Ovary (tissue), 7 donors: ENCODE measurements at regions not wholly inside any gene's neighbourhood (a gene's known extent, or its start where the extent isn't known, plus 50 kb on each side); places are given as distances from the start of the nearest gene placed in this dataset.

Source experiments
- DNase-seq, 5 donors: peaks; one replicate each; pipeline ENCODE4 v3.0.0-alpha.2; 2019 to 2020
- H3K27ac ChIP-seq, 2 donors: fragments of 200-600 bp; one replicate each; pipeline versions ENCODE4 v1.5.1 to v1.8.0; 2019 to 2022
- H3K27me3 ChIP-seq: fragments of 200-600 bp; one replicate; pipeline ENCODE4 v1.8.0; 2022
- H3K36me3 ChIP-seq: fragments of 200-600 bp; sonication (generic); one replicate; pipeline ENCODE4 v1.5.1; 2019
- H3K4me1 ChIP-seq: one replicate; pipeline ENCODE4 v1.8.1; 2013; ENCODE audit warnings: mild to moderate bottlenecking, moderate library complexity; ENCODE audit not compliant: insufficient read depth
- H3K4me3 ChIP-seq: fragments of 200-600 bp; sonication (generic); one replicate; pipeline ENCODE4 v1.5.1; 2017
- H3K9me3 ChIP-seq, 2 donors: fragments of 200-600 bp in 1 of 2; sonication (generic) in 1 of 2; one replicate each; pipeline versions ENCODE4 v1.5.1 to v1.8.1; 2013 to 2019; ENCODE audit warnings: mild to moderate bottlenecking in 1 of 2, moderate library complexity in 1 of 2
- EP300 ChIP-seq: sonication (generic); formaldehyde crosslinking; IDR thresholded peaks from one replicate; pipeline ENCODE4 v1.6.1; 2017; ENCODE audit warnings: antibody characterized with exemption
- POLR2A ChIP-seq: fragments of 450-650 bp; IDR thresholded peaks from one replicate; pipeline ENCODE4 v1.6.1; 2017; ENCODE audit warnings: antibody characterized with exemption, mild to moderate bottlenecking, moderate library complexity
- WGBS, 3 donors: extraction: QIAGEN DNeasy Blood & Tissue Kit in 1 of 3; methylation state at CpG; one replicate each; pipeline versions ENCODE4 v1.1.5 to v1.1.7; 2013 to 2017; 5-methylcytosine and 5-hydroxymethylcytosine counted together
- intact Hi-C, 4 donors: fragments of 100-400 bp; cut with DNase I; formaldehyde crosslinking; loops; one replicate each; pipeline versions ENCODE4 v1.11.0 to v1.15.1; 2022 to 2023
- TF ChIP-seq, protein P1 (sequence below), 3 donors: fragments of 450-650 bp in 2 of 3; fragments of 200-600 bp in 1 of 3; IDR thresholded peaks; one replicate each; pipeline versions ENCODE4 v1.5.1 to v1.8.0; 2016 to 2022; ENCODE audit warnings: antibody characterized with exemption in 3 of 3, mild to moderate bottlenecking in 1 of 3
- donor health status: DM: no; HTN: no; CAD: no; lungs with moderate emphysema.
- donor health status: DM: no; HTN: no; CAD: no.
- donor health status: Bipolar disorder and iron deficiency.
- donor health status: DM: no; HTN: no; CAD: no.
- donor health status: DM: yes; HTN: yes; CAD: no.

DNA sequence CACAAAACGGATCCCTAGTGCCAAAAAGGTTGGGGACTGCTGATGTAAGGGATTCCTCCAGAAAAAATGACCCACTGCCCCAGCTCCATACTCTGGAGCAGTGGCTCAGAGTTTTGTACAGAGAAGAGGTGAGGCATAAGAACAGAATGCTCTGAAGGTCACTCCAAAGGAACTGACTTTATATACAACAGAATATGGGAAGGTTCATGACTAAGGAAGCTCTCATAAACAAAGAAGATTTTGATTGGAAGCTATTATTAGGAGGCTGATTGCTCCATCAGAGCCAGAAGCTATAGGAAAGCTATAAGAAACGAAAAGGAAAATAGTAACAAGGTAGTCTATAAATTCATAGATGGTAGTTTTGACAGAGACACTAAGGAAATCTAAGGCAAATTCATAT lies 203.1 kb downstream of the SLC7A11 start:
- no peak for DNase-seq
- Histone ChIP-seq H3K4me3 (no peak overlapping the region), H3K27ac (no peak overlapping the region), H3K9me3 (no peaks in the 10 kb centered on the region), H3K36me3 (no peaks in the 10 kb centered on the region), H3K4me1 (no peaks in the 10 kb centered on the region), H3K27me3 (no peaks in the 10 kb centered on the region)
- TF ChIP-seq POLR2A (no peak), EP300 (no peak)
- TF ChIP-seq, protein P1, sequence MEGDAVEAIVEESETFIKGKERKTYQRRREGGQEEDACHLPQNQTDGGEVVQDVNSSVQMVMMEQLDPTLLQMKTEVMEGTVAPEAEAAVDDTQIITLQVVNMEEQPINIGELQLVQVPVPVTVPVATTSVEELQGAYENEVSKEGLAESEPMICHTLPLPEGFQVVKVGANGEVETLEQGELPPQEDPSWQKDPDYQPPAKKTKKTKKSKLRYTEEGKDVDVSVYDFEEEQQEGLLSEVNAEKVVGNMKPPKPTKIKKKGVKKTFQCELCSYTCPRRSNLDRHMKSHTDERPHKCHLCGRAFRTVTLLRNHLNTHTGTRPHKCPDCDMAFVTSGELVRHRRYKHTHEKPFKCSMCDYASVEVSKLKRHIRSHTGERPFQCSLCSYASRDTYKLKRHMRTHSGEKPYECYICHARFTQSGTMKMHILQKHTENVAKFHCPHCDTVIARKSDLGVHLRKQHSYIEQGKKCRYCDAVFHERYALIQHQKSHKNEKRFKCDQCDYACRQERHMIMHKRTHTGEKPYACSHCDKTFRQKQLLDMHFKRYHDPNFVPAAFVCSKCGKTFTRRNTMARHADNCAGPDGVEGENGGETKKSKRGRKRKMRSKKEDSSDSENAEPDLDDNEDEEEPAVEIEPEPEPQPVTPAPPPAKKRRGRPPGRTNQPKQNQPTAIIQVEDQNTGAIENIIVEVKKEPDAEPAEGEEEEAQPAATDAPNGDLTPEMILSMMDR (IDR thresholded peaks at IDR 0.05): no peak
- 79 to 88% (median 79%) methylated on average over 2 of the region's 2 CpGs for WGBS, 3 donors
- intact Hi-C loops: loop anchor here in 1 of 4 donors (10.0 kb wide), 1 partner anchor 646 kb away; no protein-coding TSS in a partner anchor

DNA sequence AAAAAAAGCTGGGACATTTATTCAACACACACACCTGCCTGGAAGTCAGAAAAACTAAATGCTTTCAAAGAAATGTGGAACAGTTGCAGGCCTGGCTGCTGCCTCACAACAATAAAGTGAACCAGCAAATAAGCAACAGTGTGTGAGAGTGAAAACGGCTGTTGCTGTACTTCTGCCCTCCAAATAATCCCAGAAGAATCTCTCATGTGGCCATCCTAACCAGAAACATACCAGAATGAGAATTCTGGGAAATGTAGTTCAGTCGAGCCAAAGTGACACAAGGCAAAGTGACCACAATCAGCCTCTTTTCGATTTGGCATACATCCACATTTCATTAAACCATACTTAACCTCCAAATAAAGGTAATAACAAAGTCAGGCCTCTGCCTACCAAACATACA lies 204.5 kb downstream of the SLC7A11 start:
- WGBS, 3 donors: 41 to 47% (median 42%) methylated on average over 3 of the region's 3 CpGs
- no peak for DNase-seq
- Histone ChIP-seq H3K4me3 (no peak overlapping the region), H3K4me1 (no peaks in the 10 kb centered on the region), H3K9me3 (no peaks in the 10 kb centered on the region), H3K36me3 (no peaks in the 10 kb centered on the region), H3K27me3 (no peaks in the 10 kb centered on the region), H3K27ac (no peak overlapping the region)
- TF ChIP-seq, protein P1 (IDR thresholded peaks at IDR 0.05): no peak
- TF ChIP-seq POLR2A: no peak
- no peak for TF ChIP-seq EP300
- intact Hi-C loops: loop anchor here in 1 of 4 donors (10.0 kb wide), 1 partner anchor 647 kb away; no protein-coding TSS in a partner anchor

DNA sequence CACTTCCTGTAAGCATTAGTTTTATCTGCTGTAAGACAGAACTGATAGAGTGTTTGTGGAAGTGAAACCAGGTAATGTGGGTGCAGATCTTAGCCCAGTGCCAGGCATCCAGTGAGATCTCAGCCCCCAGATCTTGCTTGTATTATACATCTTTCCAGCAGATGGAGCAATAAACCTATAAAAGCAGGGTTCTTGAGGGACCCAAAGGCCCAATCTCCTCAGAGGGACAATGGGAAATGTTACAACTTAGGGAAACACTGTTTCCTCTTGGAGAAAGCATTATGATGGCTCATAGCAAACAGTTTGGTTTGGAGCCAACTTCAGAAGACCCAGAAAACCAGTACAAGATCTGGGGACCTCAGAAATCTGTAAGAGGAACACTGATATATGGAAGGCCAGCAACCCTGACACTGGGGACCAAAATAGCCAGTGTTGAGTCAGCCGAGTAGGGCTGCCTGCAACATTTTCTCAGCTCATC lies 206.3 kb downstream of the SLC7A11 start:
- Histone ChIP-seq H3K36me3 (no peaks in the 10 kb centered on the region), H3K4me3 (no peak overlapping the region), H3K27ac (no peak overlapping the region), H3K27me3 (no peaks in the 10 kb centered on the region), H3K9me3 (no peaks in the 10 kb centered on the region), H3K4me1 (no peaks in the 10 kb centered on the region)
- intact Hi-C loops: loop anchor here in 1 of 4 donors (10.0 kb wide), 1 partner anchor 649 kb away; no protein-coding TSS in a partner anchor
- no peak for TF ChIP-seq POLR2A
- TF ChIP-seq, protein P1 (IDR thresholded peaks at IDR 0.05): peak in 1 of 3 donors; percentile 48
- DNase-seq: no peak
- WGBS, 3 donors: 42 to 57% (median 46%) methylated on average over 1 of the region's 1 CpG

DNA sequence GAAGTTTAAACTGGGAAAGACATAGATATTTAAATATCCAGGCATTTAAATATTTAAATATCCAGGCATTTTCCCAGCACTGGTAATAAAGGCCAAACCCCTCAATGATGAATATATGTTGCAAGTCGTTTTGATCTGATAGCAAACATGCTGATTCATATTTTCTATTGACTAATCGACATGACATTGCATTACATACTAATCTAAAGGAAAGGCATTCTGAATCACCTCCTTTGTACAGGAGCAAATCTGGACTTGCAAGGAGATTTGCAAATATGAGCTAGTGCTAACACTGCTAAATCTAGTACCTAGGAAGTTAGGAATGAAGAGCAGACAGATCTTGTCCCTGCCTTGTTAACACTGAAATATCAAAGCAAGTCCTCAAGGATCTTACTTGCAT lies 207.3 kb downstream of the SLC7A11 start:
- Histone ChIP-seq H3K27ac (no peak overlapping the region), H3K36me3 (no peaks in the 10 kb centered on the region), H3K4me1 (no peaks in the 10 kb centered on the region), H3K9me3 (no peaks in the 10 kb centered on the region), H3K27me3 (no peaks in the 10 kb centered on the region), H3K4me3 (no peak overlapping the region)
- no peak for DNase-seq
- intact Hi-C loops: loop anchor here in 1 of 4 donors (10.0 kb wide), 1 partner anchor 650 kb away; no protein-coding TSS in a partner anchor
- TF ChIP-seq POLR2A: no peak
- no peak for TF ChIP-seq EP300
- TF ChIP-seq, protein P1 (IDR thresholded peaks at IDR 0.05): no peak
- WGBS, 3 donors: 75 to 79% (median 76%) methylated on average over 2 of the region's 2 CpGs
